Vagina (tissue), 2 donors: ENCODE measurements at regions not wholly inside any gene's neighbourhood (a gene's known extent, or its start where the extent isn't known, plus 50 kb on each side); places are given as distances from the start of the nearest gene placed in this dataset.

ENCODE experiments used
- DNase-seq, 2 donors: peaks; one replicate each; pipeline ENCODE4 v3.0.0-alpha.2; 2017; ENCODE audit errors: extremely low spot score in 2 of 2
- H3K27ac ChIP-seq: fragments of 200-600 bp; sonication (generic); one replicate; pipeline ENCODE4 v1.5.1; 2019
- H3K27me3 ChIP-seq: fragments of 200-600 bp; sonication (generic); one replicate; pipeline ENCODE4 v1.5.1; 2019
- H3K36me3 ChIP-seq, 2 donors: fragments of 200-600 bp; sonication (generic); one replicate each; pipeline ENCODE4 v1.5.1; 2017 to 2019
- H3K4me1 ChIP-seq: fragments of 200-600 bp; sonication (generic); one replicate; pipeline ENCODE4 v1.5.1; 2019
- H3K4me3 ChIP-seq, 2 donors: fragments of 200-600 bp; sonication (generic); 1 replicate in 1 of 2; 2 replicates in 1 of 2; pipeline ENCODE4 v1.5.1; 2016 to 2019
- H3K9me3 ChIP-seq: fragments of 200-600 bp; sonication (generic); one replicate; pipeline ENCODE4 v1.5.1; 2019
- POLR2A ChIP-seq, 2 donors: fragments of 450-650 bp; IDR thresholded peaks; one replicate each; pipeline ENCODE4 v1.6.1; 2017; ENCODE audit warnings: antibody characterized with exemption in 2 of 2, mild to moderate bottlenecking in 2 of 2, moderate library complexity in 2 of 2
- POLR2AphosphoS5 ChIP-seq, 2 donors: sonication (generic); formaldehyde crosslinking; IDR thresholded peaks; one replicate each; pipeline ENCODE4 v1.9.0; 2017; ENCODE audit warnings: antibody characterized with exemption in 2 of 2, mild to moderate bottlenecking in 2 of 2, low read depth in 1 of 2; ENCODE audit not compliant: insufficient read depth in 1 of 2
- intact Hi-C: fragments of 100-400 bp; cut with DNase I; formaldehyde crosslinking; loops from one replicate; pipeline ENCODE4 v1.15.1; 2023
- TF ChIP-seq, protein P1 (sequence below), 3 experiments: fragments of 450-650 bp in 2 of 3; fragments of 200-600 bp in 1 of 3; sonication (generic) in 1 of 3; IDR thresholded peaks; one replicate each; pipeline ENCODE4 v1.5.1; 2017 to 2019; ENCODE audit warnings: antibody characterized with exemption in 3 of 3, mild to moderate bottlenecking in 2 of 3, moderate library complexity in 2 of 3

DNA sequence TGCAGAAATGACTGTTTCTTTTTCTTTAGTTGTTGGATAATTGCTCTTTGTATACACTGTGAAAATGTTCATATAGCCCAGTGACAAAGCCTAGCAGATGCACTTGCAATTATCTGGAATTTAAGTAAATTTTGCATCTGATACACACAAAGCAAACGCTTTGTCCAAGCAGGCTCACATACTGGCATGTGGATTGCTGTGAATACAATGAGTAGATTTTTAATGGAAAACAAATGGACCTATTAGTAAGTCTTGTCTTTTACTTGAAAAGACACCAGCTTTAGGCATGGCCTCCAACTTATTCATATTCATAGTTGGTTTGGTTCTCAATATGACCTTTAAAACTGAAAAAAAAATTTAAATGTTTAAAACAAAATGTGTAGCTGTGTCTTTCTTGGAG is 1299.8 kb upstream of the WWC1 start:
- H3K4me3 ChIP-seq, result no peak overlapping the region
- no peak overlapping the region for H3K27ac ChIP-seq
- peaks cover 9% of the 10 kb centered on the region for H3K4me1 ChIP-seq
- intact Hi-C loops, result no loop called here
- no peaks in the 10 kb centered on the region for H3K27me3 ChIP-seq
- no peaks in the 10 kb centered on the region for H3K9me3 ChIP-seq
- no peak for TF ChIP-seq POLR2A (IDR thresholded peaks at IDR 0.05)
- TF ChIP-seq, protein P1, sequence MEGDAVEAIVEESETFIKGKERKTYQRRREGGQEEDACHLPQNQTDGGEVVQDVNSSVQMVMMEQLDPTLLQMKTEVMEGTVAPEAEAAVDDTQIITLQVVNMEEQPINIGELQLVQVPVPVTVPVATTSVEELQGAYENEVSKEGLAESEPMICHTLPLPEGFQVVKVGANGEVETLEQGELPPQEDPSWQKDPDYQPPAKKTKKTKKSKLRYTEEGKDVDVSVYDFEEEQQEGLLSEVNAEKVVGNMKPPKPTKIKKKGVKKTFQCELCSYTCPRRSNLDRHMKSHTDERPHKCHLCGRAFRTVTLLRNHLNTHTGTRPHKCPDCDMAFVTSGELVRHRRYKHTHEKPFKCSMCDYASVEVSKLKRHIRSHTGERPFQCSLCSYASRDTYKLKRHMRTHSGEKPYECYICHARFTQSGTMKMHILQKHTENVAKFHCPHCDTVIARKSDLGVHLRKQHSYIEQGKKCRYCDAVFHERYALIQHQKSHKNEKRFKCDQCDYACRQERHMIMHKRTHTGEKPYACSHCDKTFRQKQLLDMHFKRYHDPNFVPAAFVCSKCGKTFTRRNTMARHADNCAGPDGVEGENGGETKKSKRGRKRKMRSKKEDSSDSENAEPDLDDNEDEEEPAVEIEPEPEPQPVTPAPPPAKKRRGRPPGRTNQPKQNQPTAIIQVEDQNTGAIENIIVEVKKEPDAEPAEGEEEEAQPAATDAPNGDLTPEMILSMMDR (IDR thresholded peaks at IDR 0.05), result no peak
- no peak for TF ChIP-seq POLR2AphosphoS5 (IDR thresholded peaks at IDR 0.05; ENCODE audit: insufficient read depth in 1 of 2, low read depth in 1 of 2)
- no peaks in the 10 kb centered on the region for H3K36me3 ChIP-seq
- no peak for DNase-seq

DNA sequence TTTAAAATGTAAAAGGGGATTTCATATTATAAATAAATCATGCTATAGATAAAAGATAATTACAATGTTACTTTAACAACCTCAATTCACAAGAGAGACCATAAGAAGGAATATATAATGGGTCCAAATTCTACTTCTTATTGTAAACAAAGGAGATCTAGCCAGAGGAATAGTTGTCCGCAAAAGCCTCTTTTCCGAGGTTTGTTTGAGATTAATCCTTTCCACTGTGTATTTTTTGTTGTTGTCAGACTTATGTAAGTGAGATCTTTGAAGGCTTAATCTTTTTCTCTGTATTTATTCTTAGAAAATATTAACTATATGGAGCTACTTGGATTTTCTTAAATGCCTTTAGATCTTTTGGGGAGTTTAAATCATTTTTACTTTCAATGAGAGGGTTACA is 1299.3 kb upstream of the WWC1 start:
- no peak overlapping the region for H3K4me3 ChIP-seq

DNA sequence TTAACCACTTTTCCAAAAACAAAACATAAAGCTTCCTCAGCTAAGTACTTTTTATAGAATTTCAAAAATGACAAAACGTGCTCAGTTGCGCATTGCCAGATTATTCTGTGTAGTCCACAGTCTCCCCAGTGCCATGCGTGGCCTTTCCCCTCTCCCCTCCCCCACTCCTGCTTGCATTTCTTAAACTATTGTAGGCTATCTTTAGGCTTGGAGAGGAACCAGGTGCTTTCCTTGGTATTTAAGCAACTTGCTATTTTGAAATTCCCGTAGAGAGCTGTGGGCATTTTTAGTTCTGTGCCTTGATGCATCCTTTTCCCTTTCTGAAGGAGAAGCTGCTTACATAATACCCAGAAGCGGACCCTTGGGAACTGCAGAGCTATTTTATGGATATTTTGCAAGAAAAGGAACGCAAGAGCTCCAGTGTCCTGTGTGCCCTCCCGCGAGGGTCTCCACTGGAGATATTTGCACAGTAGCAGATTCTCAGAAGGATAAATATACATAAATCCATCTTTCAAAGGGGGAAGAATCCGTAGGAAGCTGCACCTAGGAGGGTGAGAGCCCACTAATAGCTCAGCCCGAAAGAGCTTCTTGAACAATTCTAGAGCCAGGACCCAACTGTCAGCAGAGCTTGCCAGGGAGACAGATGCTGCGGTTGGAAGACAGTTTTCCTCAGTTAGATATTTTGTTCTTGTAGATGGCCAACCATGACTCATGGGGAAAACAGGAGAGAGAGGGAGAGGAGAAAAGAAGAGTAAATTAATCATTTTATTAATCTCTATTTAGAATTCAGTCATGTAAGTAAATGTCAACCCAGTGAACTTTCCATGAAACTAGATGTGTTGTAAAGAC is 1298.3 kb upstream of the WWC1 start:
- Histone ChIP-seq H3K36me3 (no peaks in the 10 kb centered on the region), H3K4me1 (peaks cover 9% of the 10 kb centered on the region), H3K27ac (no peak overlapping the region), H3K27me3 (no peaks in the 10 kb centered on the region), H3K4me3 (peak overlapping the region in 1 of 2 donors; percentile 4), H3K9me3 (no peaks in the 10 kb centered on the region)
- intact Hi-C loops, result no loop called here
- DNase-seq, result no peak
- no peak for TF ChIP-seq POLR2A (IDR thresholded peaks at IDR 0.05)
- TF ChIP-seq, protein P1 (IDR thresholded peaks at IDR 0.05), result no peak
- TF ChIP-seq POLR2AphosphoS5 (IDR thresholded peaks at IDR 0.05; ENCODE audit: insufficient read depth in 1 of 2, low read depth in 1 of 2), result no peak

More for the DNA sequence above, 1299.3 kb upstream of the WWC1 start:
- Histone ChIP-seq H3K27ac (no peak overlapping the region), H3K27me3 (no peaks in the 10 kb centered on the region), H3K36me3 (no peaks in the 10 kb centered on the region), H3K9me3 (no peaks in the 10 kb centered on the region), H3K4me1 (peaks cover 9% of the 10 kb centered on the region)
- TF ChIP-seq, protein P1 (IDR thresholded peaks at IDR 0.05), result no peak
- TF ChIP-seq POLR2AphosphoS5 (IDR thresholded peaks at IDR 0.05; ENCODE audit: insufficient read depth in 1 of 2, low read depth in 1 of 2), result no peak
- TF ChIP-seq POLR2A (IDR thresholded peaks at IDR 0.05), result no peak
- no peak for DNase-seq
- intact Hi-C loops, result no loop called here

DNA sequence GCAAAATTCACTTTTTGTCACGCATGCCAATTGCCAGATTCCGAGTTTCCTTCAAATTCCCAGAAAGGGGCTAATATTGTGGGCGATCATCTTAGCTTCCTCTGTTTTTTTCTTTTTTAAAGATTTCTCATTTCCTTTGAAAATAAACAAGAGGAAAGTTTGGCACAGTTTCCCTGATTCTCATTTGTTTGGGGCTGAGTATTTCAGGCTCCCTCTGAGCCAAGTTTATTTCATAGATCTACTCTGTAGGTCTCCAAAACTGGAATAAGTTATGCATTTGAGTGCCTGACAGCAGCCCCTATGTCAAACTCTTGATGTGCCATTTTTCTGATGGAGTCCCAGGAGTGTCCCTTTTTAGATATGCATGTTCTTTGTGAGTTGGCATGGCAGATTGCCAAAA is 1297.2 kb upstream of the WWC1 start:
- Histone ChIP-seq H3K27ac (no peak overlapping the region), H3K4me1 (peaks cover 9% of the 10 kb centered on the region), H3K9me3 (no peaks in the 10 kb centered on the region), H3K36me3 (no peaks in the 10 kb centered on the region), H3K4me3 (no peak overlapping the region), H3K27me3 (no peaks in the 10 kb centered on the region)
- no peak for DNase-seq
- intact Hi-C loops, result no loop called here
- TF ChIP-seq POLR2A (IDR thresholded peaks at IDR 0.05), result no peak
- TF ChIP-seq, protein P1 (IDR thresholded peaks at IDR 0.05), result no peak
- no peak for TF ChIP-seq POLR2AphosphoS5 (IDR thresholded peaks at IDR 0.05; ENCODE audit: insufficient read depth in 1 of 2, low read depth in 1 of 2)

DNA sequence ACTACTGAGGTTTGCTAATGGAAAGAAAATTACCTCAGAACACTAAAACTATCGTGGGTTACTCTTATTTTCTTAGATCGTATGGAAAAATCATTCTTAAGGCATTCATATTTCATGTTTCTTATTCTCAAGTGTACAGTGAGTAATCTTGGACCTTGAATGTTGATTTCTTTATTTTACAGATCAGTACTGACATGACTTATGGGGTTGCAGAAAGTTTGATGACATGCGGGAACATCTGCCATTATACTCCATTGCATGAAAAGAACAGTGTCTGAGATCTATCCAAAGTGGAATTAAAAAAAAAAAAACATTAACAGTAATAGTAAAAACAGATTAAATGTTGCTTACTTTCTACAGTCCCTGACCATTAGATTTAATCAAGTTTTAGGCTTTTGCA is 1290.2 kb upstream of the WWC1 start:
- intact Hi-C loops, result no loop called here
- no peak overlapping the region for H3K27ac ChIP-seq
- no peak for TF ChIP-seq POLR2A (IDR thresholded peaks at IDR 0.05)
- TF ChIP-seq, protein P1 (IDR thresholded peaks at IDR 0.05), result no peak
- no peak for TF ChIP-seq POLR2AphosphoS5 (IDR thresholded peaks at IDR 0.05; ENCODE audit: insufficient read depth in 1 of 2, low read depth in 1 of 2)
- no peak overlapping the region for H3K4me3 ChIP-seq
- no peak for DNase-seq
- H3K27me3 ChIP-seq, result no peaks in the 10 kb centered on the region
- no peaks in the 10 kb centered on the region for H3K9me3 ChIP-seq
- H3K4me1 ChIP-seq, result no peaks in the 10 kb centered on the region
- H3K36me3 ChIP-seq, result no peaks in the 10 kb centered on the region
